HG03565 (cell line): ENCODE measurements at regions not wholly inside any gene's neighbourhood (a gene's known extent, or its start where the extent isn't known, plus 50 kb on each side); places are given as distances from the start of the nearest gene placed in this dataset.
"Not testable (repeated sequence)": the region's sequence is repeated elsewhere in the genome, so short reads cannot be mapped to it uniquely, and the experiment has no call there.

Source experiments
- ATAC-seq: cut with Tn5 transposase; IDR thresholded peaks from one replicate; pipeline ENCODE4 v1.9.1; 2021; ENCODE audit warnings: mild to moderate bottlenecking, moderate library complexity; ENCODE audit not compliant: unreplicated experiment

DNA sequence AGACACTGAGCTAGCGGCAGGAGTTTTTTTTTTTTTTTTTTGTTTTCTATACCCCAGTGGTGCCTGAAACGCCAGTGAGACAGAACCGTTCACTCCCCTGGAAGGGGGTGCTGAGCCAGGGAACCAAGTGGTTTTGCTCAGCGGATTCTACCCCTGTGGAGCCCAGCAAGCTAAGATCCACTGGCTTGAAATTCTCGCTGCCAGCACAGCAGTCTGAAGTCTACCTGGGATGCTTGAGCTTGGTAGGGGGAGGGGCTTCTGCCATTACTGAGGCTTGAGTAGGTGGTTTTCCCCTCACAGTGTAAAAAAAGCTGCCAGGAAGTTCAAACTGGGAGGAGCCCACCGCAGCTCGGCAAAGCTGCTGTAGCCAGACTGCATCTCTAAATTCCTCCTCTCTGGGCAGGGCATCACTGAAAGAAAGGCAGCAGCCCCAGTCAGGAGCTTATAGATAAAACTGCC is 173.0 kb downstream of the DMAC1 start:
- ATAC-seq: not testable (repeated sequence)

DNA sequence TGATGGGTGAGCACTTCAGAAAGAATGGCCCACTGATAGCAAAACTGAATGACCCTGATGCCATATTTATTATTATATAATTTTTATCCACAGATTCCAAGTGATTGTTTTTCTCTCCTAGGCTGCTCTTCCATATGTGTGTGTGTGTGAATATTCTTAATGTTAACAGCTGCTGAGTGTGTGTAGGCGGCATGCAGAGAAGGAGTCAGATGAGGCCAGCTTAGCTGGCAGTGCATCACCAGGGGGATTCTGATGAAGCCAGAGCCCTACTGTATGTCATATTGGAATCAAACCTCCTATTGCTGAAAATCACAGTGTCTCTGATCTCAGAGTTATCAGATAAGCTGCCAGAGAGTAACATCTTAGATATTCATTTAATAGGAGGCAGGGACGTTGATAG is 177.1 kb downstream of the DMAC1 start:
- ATAC-seq: no peak

DNA sequence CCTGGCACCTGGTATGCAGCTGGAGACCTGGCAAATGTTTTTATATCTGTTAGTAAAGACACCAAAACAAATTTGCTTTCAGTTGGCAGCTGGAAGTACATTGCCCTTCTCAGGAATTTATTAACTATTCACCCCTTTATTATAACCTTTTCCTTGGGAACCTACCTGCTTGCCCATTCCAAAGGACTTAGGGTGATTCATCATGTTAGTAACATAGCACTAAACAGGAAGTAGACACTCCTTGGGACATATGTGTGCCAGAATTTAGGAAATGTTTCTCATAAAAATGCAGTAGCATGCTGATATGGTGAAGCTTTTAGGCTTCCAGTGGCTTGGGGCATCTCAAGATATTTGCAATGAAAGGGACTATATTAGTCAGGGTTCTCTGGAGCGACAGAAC is 184.2 kb downstream of the DMAC1 start:
- ATAC-seq: no peak

DNA sequence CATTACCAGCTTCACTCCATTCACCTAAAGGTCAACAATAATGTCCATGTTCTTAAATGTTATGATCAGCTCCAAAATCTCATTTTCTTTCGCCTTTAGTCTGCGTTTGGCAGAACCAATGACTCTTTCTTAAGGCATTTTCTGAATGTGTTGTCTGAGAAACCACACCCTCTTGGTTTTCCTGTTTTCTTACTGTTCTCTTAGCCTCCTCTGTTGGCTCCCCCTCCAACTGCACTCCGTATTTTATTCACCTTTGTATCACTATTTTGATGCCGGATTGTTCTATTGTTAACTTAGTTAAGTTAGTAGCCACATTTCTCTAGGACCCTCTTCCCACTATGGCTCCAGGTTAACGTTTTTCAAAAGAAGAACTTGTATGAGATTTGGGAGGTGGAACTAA is 185.6 kb downstream of the DMAC1 start:
- ATAC-seq: no peak

DNA sequence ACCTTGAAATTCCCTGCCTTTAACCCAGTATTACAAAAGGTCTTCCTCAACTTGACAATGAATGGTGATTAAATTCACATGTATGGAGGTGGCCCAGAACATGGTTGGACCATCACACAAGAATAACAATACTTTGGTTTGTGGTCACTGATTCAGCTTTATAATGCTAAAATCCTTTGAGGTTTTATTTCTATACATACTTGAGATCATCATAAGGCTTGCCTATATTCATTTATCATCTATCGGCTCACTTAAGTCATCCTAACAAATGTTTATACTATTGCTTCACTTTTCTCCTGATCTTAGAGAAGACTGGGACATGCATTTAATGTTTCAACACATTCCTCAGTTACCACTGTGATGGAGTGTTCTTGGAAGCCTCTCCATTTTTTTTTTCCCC is 191.3 kb downstream of the DMAC1 start:
- no peak for ATAC-seq

DNA sequence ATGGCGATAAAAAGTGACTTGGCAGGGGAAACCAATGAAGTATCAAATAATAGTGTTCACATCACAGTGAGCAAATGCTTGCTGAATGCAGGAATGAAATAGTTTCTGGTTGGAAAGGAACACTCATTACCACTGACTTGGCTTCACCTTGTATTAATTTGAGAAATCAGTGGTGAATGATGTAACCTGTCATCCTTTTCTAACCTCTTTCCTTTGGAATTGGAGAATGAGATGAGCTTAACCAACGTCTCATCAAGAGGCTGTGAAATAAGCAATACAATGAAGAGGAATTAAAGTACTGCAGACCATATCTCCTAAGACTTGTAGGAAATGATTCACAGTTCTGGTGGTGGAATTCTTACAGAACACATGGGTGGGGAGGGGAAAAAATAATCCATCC is 192.2 kb downstream of the DMAC1 start:
- no peak for ATAC-seq

DNA sequence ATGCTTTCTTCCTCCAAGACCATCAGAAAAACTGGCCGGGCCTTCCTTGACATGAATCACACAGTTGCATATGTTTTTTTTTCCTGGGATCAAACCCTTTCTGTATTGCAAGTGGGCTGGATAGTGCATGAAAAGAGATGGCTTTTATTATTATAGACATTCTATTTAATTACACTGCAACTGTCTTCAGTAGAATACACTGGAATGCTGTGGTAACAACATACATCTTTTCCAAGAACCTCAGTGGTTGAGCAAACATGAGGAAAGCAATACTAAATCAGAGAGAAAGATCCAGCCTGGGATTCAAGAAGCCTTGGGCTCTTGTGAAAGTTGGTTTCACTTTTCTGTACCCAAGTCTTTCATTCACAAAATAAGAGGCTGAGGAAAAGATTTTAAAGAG is 193.0 kb downstream of the DMAC1 start:
- ATAC-seq: no peak

DNA sequence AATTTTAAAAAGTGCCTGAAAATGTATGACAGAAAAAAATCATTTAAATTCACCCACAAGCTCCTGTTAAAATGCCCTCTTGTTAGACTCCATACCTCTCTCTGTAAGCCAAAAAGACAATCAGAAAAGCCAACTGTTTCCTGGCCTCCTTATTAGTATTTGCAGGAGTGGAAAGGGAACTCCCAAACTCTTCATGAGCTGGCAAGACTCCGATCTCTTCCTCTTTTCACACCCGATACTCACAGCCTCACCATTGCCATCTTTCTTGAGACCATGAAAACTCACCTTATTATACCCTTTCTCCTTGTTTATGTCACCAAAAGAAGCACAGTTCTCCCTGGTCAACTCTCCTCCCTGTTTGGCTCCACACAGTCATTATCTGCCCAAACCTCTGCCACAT is 197.8 kb downstream of the DMAC1 start:
- ATAC-seq: no peak

DNA sequence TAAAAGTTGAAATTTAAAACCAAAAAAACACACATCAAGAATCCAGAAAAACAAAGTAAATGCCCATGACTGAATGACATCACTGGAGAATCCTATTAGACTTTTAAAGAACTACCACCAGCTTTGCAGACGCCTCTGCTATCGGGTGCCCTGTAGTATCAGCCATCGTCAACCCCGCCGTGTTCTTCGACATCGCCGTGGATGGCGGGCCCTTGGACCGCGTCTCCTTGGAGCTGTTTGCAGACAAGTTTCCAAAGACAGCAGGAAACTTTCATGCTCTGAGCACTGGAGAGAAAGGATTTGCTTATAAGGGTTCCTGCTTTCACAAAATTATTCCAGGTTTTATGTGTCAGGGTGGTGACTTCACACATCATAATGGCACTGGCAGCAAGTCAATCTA is 201.9 kb downstream of the DMAC1 start:
- ATAC-seq: no peak

DNA sequence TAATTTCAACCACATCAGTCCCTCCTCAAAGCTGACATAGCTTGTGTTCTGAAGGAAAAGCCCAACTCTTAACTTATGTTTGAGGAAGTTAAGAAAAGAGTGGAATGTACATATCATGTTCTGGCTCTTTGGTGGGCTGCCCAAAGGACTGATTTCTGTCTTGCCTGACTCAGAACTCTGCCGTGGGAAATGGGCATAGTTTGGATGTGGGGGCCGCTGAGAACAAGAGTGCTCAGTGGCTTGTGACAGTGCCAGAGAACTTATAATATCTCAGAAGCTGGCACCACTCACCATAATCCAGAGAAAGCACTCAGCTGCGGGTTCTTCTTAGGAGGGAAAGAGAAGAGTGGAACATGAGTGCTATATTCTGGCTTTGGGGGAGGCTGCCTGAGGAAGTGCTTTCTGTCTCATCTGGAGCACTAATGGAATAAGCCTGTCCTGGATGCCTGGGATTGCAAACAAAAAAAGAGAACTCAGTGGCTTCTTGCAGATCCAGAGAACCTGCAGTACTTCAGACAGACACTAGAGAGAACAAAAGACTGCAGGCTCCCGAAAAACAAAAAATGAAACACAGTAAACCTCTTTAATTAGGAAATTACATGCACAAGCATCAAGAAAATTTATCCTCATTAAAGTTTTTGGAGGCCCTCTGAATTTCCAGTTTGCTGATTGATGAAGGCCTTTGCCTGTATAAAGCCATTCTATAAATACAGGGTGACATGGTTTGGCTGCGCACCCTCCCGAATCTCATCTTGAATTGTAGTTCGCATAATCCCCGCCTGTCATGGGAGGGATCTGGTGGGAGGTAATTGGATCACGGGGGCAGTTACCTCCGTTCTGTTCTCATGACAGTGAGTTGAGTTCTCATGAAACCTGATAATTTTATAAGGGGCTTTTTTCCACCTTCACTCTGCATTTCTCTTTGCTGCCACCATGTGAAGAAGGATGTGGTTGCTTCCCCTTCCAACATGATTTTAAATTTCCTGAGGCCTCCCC is 207.0 kb downstream of the DMAC1 start:
- no peak for ATAC-seq

DNA sequence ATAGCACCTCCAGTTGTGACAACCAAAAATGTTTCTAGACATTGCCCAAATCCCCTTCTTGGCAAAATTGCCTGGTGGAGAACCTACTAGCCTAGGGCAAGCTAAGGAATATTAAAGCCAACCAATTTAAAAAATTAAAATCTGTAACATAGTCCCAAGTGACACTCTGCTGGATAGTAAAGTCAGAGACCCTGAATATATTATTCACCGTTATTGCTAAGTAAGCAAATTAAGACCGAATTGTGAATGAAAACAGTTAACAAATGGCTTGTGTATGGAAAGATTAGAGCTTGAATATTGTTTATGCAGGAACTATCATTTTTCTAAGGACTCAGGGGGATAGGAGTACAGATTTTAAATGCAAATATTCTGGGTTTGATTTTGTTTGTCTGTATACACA is 208.1 kb downstream of the DMAC1 start:
- no peak for ATAC-seq

DNA sequence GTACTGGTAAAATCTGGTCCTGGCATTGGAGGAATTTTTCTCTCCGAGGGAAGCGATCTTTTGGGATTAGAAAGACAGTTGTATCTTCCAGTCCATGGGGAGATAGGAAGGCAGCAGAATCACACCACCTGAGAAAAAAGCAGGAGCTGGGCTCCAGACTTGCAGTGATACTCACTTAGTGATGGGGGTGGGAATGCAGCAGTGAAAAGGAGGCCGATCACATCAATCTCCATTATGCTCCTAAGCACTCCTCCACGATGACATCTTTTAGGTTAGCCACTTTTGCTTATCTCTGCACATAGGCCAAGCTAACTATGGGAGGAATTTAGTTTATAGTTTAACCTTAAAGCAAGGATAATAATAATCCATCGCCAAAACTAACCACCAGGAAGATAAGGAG is 219.0 kb downstream of the DMAC1 start:
- ATAC-seq: no peak

DNA sequence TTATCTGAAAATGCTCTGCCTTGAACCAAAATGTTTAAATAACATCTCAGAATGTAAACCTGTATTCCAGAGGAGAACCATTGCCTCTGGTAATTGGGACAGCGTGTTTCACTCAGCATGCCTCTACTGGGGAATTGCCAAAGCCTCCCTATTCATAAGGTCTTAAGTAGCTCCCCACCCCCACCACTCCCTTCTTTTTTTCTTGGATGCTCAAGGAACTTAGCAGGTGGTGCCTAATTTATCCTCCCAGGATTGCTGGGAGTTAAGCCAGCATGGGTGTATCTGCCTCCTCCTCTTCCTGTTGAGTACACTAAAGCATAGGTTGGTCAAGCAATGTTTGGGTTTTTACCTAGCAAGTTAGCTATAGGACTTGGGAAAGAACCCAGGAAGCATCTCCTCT is 220.2 kb downstream of the DMAC1 start:
- ATAC-seq: no peak

DNA sequence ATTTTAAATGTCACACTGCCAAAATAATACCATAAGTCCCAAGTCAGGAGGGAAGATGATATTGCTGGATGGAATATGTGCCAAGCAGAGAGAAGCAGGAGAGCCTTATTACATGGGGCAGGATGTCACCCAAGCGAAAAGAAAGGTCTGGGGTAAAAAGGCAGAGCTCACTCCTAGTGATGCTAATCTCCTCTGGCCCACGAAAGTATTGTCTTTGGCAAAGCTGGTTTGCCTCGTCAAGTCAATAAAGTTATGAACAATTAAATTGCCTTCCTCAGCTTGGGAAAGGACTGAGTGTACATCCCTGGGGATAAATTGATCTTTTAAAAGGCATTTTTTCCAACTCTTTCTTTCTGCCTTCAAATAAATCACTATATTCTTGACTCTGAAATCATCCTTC is 220.6 kb downstream of the DMAC1 start:
- ATAC-seq: no peak

DNA sequence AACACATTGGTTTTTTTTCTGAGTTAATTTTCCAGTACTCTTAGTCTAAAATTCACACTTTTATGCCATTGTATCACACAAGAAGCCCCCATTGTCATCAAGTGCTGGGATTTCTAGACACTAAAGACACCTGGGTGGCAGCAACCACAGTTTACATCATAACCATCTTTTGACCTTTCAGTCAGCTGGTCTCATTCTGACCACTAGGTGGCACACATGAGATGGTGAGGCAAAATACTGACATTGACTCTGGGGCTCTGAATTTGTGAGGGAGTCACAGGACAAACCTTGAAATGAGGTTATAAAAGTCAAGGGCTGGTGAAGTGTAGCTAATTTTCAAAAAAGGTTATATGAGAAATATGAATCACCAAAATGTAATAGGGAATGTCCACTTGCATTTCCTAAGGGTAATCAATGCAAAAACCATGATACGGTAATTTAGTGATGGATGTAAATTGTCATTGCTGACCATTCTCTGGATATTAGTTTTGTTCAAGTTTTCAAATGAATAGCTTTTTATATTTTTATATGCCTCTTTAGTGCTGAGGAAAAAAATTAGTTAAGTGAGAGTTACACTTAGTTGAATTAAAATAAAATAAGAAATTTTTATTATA is 229.4 kb downstream of the DMAC1 start:
- peak; percentile 96 for ATAC-seq

DNA sequence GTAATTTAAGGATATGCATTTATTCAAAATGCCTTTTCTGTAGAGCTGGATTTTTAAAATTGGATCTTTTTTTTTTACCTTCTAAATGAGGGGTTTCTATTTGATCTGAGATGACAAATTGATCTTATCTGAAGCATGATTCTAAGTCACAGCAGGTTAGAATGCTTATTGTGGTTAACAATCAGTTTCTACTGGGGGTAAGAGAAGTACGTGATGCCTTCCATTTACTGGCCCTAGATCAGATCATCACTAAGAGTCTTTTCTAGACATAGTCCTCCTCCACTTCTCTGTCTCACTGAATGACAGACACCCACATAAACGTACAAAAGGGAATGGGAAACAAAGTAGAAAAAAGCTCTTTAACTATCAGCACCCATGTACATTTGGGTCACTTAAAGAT is 231.9 kb downstream of the DMAC1 start:
- no peak for ATAC-seq

DNA sequence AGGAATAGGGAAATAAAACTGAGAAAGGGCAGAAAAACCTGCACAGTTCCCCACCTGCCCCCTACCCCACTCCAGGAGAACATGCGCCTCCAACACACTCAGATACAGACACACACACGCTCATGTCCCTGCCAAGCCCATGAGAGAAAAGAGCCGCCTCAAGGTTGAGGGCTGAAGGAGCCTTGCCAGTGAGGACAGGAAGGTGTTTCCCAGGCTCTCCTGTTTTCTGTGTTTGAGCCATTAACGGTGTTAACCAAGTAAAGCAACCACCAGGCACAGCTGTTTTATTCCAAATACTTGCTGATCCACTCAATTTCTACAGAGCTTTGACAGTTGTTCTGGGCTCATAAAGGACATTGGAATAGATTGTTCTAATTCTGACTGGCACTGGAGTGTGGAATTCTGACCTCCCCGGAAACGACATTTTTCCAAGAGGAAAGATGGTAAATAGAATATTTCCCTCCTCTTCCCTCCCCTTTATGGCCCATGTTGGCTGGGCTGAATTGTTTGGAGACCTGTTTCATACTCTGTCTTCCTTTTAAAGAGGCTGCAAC is 238.0 kb downstream of the DMAC1 start:
- no peak for ATAC-seq

DNA sequence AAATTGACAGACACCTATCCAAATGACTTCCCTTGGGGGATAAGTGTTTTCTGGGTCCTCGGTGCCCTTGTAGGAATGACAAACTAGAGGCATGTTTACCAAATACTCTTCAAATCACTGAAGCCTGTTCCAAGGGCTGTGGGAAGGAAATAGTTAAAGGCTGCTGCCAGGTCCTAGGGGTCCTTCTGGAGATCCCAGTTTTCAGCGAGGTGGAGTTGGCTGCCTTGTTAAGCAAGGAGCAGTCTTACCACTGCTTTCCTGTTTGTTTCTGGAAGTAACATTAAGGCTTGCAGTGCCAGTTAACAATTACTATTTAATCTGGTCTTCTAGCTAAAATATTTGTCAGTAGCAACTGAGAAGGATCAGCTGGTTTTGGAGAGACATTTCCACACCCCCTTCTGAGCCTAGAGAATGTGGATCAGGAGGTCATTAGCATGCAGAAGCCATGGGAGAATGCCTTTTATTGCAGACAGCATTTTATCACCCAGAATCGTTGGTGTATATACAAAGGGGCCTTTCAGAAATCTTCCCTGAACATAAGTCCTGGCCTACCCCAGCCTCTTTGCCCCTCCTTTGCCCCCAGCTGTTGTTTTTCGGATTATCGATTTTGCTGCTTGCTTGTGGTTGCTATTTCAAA is 238.8 kb downstream of the DMAC1 start:
- no peak for ATAC-seq

DNA sequence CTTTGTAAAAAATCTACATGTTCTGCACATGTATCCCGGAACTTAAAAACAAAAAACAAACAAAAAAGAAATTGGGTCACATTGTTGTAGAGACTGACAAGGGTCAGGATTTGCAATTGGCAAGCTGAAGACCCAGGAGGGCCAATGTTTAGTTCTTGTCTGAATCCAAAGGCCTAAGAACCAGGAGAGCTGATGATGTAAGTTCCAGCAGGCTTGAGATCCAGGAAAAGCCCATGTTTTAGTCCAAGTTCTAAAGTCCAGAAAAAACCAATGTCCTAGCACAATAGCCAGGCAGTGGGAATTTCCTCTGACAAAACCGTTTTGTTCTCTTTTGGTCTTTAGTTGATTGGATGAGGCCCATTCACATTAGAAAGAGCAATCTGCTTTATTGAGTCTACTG is 244.9 kb downstream of the DMAC1 start:
- ATAC-seq: no peak

DNA sequence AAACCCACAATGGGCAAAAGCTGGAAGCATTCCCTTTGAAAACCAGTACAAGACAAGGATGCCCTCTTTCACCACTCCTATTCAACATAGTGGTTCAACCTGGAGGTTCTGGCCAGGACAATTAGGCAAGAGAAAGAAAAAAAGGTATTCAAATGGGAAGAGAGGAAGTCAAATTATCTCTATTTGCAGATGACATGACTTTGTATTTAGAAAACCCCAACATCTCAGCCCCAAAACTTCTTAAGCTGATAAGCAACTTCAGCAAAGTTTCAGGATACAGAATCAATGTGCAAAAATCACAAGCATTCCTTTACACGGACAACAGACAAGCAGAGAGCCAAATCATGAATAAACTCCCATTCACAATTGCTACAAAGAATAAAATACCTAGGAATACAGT is 246.9 kb downstream of the DMAC1 start:
- ATAC-seq: not testable (repeated sequence)

DNA sequence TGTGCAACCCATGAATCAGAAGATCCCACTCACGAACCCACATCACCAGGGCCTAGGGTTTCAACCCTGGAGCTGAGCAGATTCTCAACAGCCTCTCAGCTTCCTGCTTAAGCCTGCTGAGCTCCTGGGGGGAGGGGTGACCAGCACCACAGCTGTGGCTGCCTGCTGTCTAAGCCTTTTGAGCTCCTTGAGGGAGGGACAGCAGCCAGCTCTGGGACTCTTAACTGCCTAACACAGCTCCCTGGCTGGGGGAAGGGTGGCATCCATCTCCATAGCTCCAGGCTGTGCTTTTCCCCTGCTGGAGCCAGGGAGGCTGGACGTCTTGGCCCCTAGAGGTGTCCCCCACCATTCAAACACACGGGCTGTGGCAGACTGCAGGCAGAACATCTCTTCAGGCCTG is 250.3 kb downstream of the DMAC1 start:
- no peak for ATAC-seq

DNA sequence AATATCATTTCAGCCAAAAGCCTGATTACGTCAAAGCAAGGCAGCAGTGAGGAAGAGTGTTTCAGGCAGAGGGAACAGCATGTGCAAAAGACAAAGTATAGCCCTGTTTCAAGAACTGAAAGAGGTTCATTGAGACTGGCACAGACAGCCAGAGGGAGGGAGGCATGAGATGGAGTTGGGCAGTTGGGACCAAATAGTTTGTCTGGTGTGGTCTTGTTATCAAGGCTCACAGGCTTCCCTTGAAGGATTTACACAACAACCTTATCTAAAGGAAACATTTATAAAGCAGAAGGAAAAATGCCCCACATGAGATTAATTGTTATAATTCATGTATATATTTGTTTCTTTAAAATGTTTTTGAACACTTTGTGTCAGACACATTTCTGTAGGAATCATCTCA is 253.3 kb downstream of the DMAC1 start:
- ATAC-seq: no peak
